ENCODE measurements at regions not wholly inside any gene's neighbourhood (a gene's known extent, or its start where the extent isn't known, plus 50 kb on each side); places are given as distances from the start of the nearest gene placed in this dataset.

- POLR2A ChIA-PET: no interaction called here
- Mint-ChIP-seq H3K9me3 (peaks cover 0 to 23% (median 8%) of the 10 kb centered on the region in 9 donors), H3K27ac (no peak overlapping the region), H3K27me3 (peaks cover 0 to 3% (median 0%) of the 10 kb centered on the region in 5 donors), H3K4me3 (no peak overlapping the region), H3K4me1 (no peaks in the 10 kb centered on the region), H3K36me3 (no peaks in the 10 kb centered on the region)
- no peak for DNase-seq
- no peak for ATAC-seq
These were observed 293.5 kb upstream of the FAT1 start for GRCh38 chr4:187017147-187017546.

GRCh38 chr4:187019896-187020295 is 296.2 kb upstream of the FAT1 start:
- Mint-ChIP-seq H3K27ac (no peak overlapping the region), H3K27me3 (no peaks in the 10 kb centered on the region), H3K4me1 (no peaks in the 10 kb centered on the region), H3K36me3 (no peaks in the 10 kb centered on the region), H3K4me3 (no peak overlapping the region), H3K9me3 (peaks cover 0 to 18% (median 3%) of the 10 kb centered on the region in 9 donors)
- no peak for ATAC-seq
- DNase-seq: no peak
- POLR2A ChIA-PET: no interaction called here

- peaks cover 0 to 18% (median 3%) of the 10 kb centered on the region in 9 donors for H3K9me3 Mint-ChIP-seq
- no peaks in the 10 kb centered on the region for H3K36me3 Mint-ChIP-seq
- POLR2A ChIA-PET: no interaction called here
- no peaks in the 10 kb centered on the region for H3K4me1 Mint-ChIP-seq
- no peak overlapping the region for H3K4me3 Mint-ChIP-seq
- no peak for DNase-seq
- H3K27ac Mint-ChIP-seq: no peak overlapping the region
- H3K27me3 Mint-ChIP-seq: no peaks in the 10 kb centered on the region
- no peak for ATAC-seq
These were observed 297.0 kb upstream of the FAT1 start for GRCh38 chr4:187020676-187021075.

GRCh38 chr4:187021436-187022205 is 298.0 kb upstream of the FAT1 start:
- ATAC-seq (no peak), DNase-seq (no peak)
- H3K36me3 Mint-ChIP-seq: no peaks in the 10 kb centered on the region
- H3K27me3 Mint-ChIP-seq: no peaks in the 10 kb centered on the region
- H3K27ac Mint-ChIP-seq: no peak overlapping the region
- H3K9me3 Mint-ChIP-seq: peaks cover 0 to 21% (median 7%) of the 10 kb centered on the region in 9 donors
- H3K4me3 Mint-ChIP-seq: no peak overlapping the region
- POLR2A ChIA-PET: no interaction called here
- no peaks in the 10 kb centered on the region for H3K4me1 Mint-ChIP-seq

- no peaks in the 10 kb centered on the region for H3K36me3 Mint-ChIP-seq
- H3K27ac Mint-ChIP-seq: no peak overlapping the region
- H3K9me3 Mint-ChIP-seq: peaks cover 0 to 35% (median 14%) of the 10 kb centered on the region in 9 donors
- H3K4me1 Mint-ChIP-seq: no peaks in the 10 kb centered on the region
- DNase-seq (no peak), ATAC-seq (no peak)
- POLR2A ChIA-PET: no interaction called here
- H3K4me3 Mint-ChIP-seq: no peak overlapping the region
- H3K27me3 Mint-ChIP-seq: no peaks in the 10 kb centered on the region
These were observed 303.6 kb upstream of the FAT1 start for GRCh38 chr4:187027272-187027671.

GRCh38 chr4:187042251-187042650 is 318.6 kb upstream of the FAT1 start:
- no peak overlapping the region for H3K27ac Mint-ChIP-seq
- ATAC-seq: no peak
- no peaks in the 10 kb centered on the region for H3K27me3 Mint-ChIP-seq
- H3K4me1 Mint-ChIP-seq: no peaks in the 10 kb centered on the region
- POLR2A ChIA-PET: no interaction called here
- H3K4me3 Mint-ChIP-seq: no peak overlapping the region
- H3K9me3 Mint-ChIP-seq: peaks cover 0 to 23% (median 6%) of the 10 kb centered on the region in 9 donors
- H3K36me3 Mint-ChIP-seq: peaks cover 0 to 3% (median 0%) of the 10 kb centered on the region in 3 donors
- DNase-seq: no peak

- H3K4me3 Mint-ChIP-seq: no peak overlapping the region
- DNase-seq: no peak
- H3K36me3 Mint-ChIP-seq: peaks cover 0 to 3% (median 0%) of the 10 kb centered on the region in 3 donors
- H3K27ac Mint-ChIP-seq: no peak overlapping the region
- ATAC-seq: no peak
- no peaks in the 10 kb centered on the region for H3K27me3 Mint-ChIP-seq
- peaks cover 0 to 15% (median 6%) of the 10 kb centered on the region in 9 donors for H3K9me3 Mint-ChIP-seq
- POLR2A ChIA-PET: no interaction called here
- H3K4me1 Mint-ChIP-seq: no peaks in the 10 kb centered on the region
These were observed 322.8 kb upstream of the FAT1 start for GRCh38 chr4:187046471-187046870.

- Mint-ChIP-seq H3K27ac (no peak overlapping the region), H3K4me1 (no peaks in the 10 kb centered on the region), H3K9me3 (peaks cover 0 to 15% (median 2%) of the 10 kb centered on the region in 9 donors), H3K27me3 (no peaks in the 10 kb centered on the region), H3K36me3 (no peaks in the 10 kb centered on the region), H3K4me3 (no peak overlapping the region)
- POLR2A ChIA-PET: no interaction called here
- DNase-seq: no peak
- no peak for ATAC-seq
These were observed 335.4 kb upstream of the FAT1 start for GRCh38 chr4:187059021-187059420.

GRCh38 chr4:187059895-187060294 is 336.2 kb upstream of the FAT1 start:
- Mint-ChIP-seq H3K4me3 (no peak overlapping the region), H3K27me3 (no peaks in the 10 kb centered on the region), H3K27ac (no peak overlapping the region), H3K36me3 (no peaks in the 10 kb centered on the region), H3K4me1 (no peaks in the 10 kb centered on the region), H3K9me3 (peaks cover 0 to 15% (median 2%) of the 10 kb centered on the region in 9 donors)
- DNase-seq (no peak), ATAC-seq (no peak)
- POLR2A ChIA-PET: no interaction called here

GRCh38 chr4:187060551-187060950 is 336.9 kb upstream of the FAT1 start:
- Mint-ChIP-seq H3K36me3 (no peaks in the 10 kb centered on the region), H3K27ac (no peak overlapping the region), H3K27me3 (no peaks in the 10 kb centered on the region), H3K4me1 (no peaks in the 10 kb centered on the region), H3K4me3 (no peak overlapping the region), H3K9me3 (peaks cover 0 to 15% (median 2%) of the 10 kb centered on the region in 9 donors)
- ATAC-seq: no peak
- POLR2A ChIA-PET: no interaction called here
- DNase-seq: no peak

GRCh38 chr4:187063251-187063650 is 339.6 kb upstream of the FAT1 start:
- Mint-ChIP-seq H3K27me3 (no peaks in the 10 kb centered on the region), H3K36me3 (no peaks in the 10 kb centered on the region), H3K27ac (no peak overlapping the region), H3K9me3 (peaks cover 0 to 18% (median 3%) of the 10 kb centered on the region in 9 donors), H3K4me1 (no peaks in the 10 kb centered on the region), H3K4me3 (no peak overlapping the region)
- ATAC-seq (no peak), DNase-seq (no peak)
- POLR2A ChIA-PET: no interaction called here

- no peak for DNase-seq
- Mint-ChIP-seq H3K27ac (no peak overlapping the region), H3K4me3 (no peak overlapping the region), H3K27me3 (no peaks in the 10 kb centered on the region), H3K36me3 (no peaks in the 10 kb centered on the region), H3K9me3 (peaks cover 0 to 15% (median 5%) of the 10 kb centered on the region in 9 donors), H3K4me1 (no peaks in the 10 kb centered on the region)
- POLR2A ChIA-PET: no interaction called here
- ATAC-seq: no peak
These were observed 340.4 kb upstream of the FAT1 start for GRCh38 chr4:187064033-187064432.

GRCh38 chr4:187065396-187065795 is 341.7 kb upstream of the FAT1 start:
- DNase-seq: no peak
- H3K4me3 Mint-ChIP-seq: no peak overlapping the region
- no peaks in the 10 kb centered on the region for H3K27me3 Mint-ChIP-seq
- no peak for ATAC-seq
- no peaks in the 10 kb centered on the region for H3K4me1 Mint-ChIP-seq
- no peaks in the 10 kb centered on the region for H3K36me3 Mint-ChIP-seq
- H3K9me3 Mint-ChIP-seq: peaks cover 0 to 17% (median 5%) of the 10 kb centered on the region in 9 donors
- POLR2A ChIA-PET: no interaction called here
- no peak overlapping the region for H3K27ac Mint-ChIP-seq

GRCh38 chr4:187065806-187066205 is 342.1 kb upstream of the FAT1 start:
- no peaks in the 10 kb centered on the region for H3K36me3 Mint-ChIP-seq
- H3K4me1 Mint-ChIP-seq: no peaks in the 10 kb centered on the region
- no peak overlapping the region for H3K4me3 Mint-ChIP-seq
- ATAC-seq (no peak), DNase-seq (no peak)
- H3K9me3 Mint-ChIP-seq: peaks cover 0 to 16% (median 5%) of the 10 kb centered on the region in 9 donors
- no peaks in the 10 kb centered on the region for H3K27me3 Mint-ChIP-seq
- no peak overlapping the region for H3K27ac Mint-ChIP-seq
- POLR2A ChIA-PET: no interaction called here
